NT2/D1 (cell line): ENCODE measurements at regions not wholly inside any gene's neighbourhood (a gene's known extent, or its start where the extent isn't known, plus 50 kb on each side); places are given as distances from the start of the nearest gene placed in this dataset.

ENCODE experiments used
- DNase-seq: peaks from one replicate; pipeline ENCODE4 v3.0.0-alpha.2; 2011; ENCODE audit warnings: low read depth, low spot score
- H3K27me3 ChIP-seq: 2 replicates; pipeline ENCODE4 v1.6.0; 2011; ENCODE audit warnings: mild to moderate bottlenecking; ENCODE audit not compliant: insufficient read length, insufficient read depth
- H3K36me3 ChIP-seq: 2 replicates; pipeline ENCODE4 v1.6.1; 2011; ENCODE audit warnings: mild to moderate bottlenecking, low read length, mixed read lengths; ENCODE audit not compliant: insufficient read depth, insufficient read length
- H3K4me1 ChIP-seq: 2 replicates; pipeline ENCODE4 v1.5.1; 2011; ENCODE audit not compliant: insufficient read depth, insufficient read length
- H3K4me3 ChIP-seq: 2 replicates; pipeline ENCODE4 v1.5.1; 2011; ENCODE audit warnings: low read depth; ENCODE audit not compliant: insufficient read length
- H3K9ac ChIP-seq: 2 replicates; pipeline ENCODE4 v1.6.0; 2011; ENCODE audit warnings: low read depth; ENCODE audit not compliant: insufficient read length
- H3K9me3 ChIP-seq: 2 replicates; pipeline ENCODE4 v1.5.1; 2011; ENCODE audit warnings: mild to moderate bottlenecking, low read length; ENCODE audit not compliant: insufficient read depth
- SUZ12 ChIP-seq: IDR thresholded peaks from 2 replicates; pipeline ENCODE4 v1.6.1; 2011; ENCODE audit not compliant: insufficient read length, insufficient read depth; ENCODE audit errors: extremely low read depth
- YY1 ChIP-seq: IDR thresholded peaks from 2 replicates; pipeline ENCODE4 v1.6.1; 2011; ENCODE audit not compliant: insufficient read length, insufficient read depth
- ZNF274 ChIP-seq: IDR thresholded peaks from 2 replicates; pipeline ENCODE4 v1.6.1; 2011; ENCODE audit warnings: mild to moderate bottlenecking, low read depth, low read length

GRCh38 chr20:11053310-11053709 is 379.5 kb upstream of the JAG1 start:
- Histone ChIP-seq H3K36me3 (no peaks in the 10 kb centered on the region), H3K9me3 (no peaks in the 10 kb centered on the region), H3K4me3 (no peak overlapping the region), H3K27me3 (no peaks in the 10 kb centered on the region), H3K9ac (no peak overlapping the region), H3K4me1 (no peaks in the 10 kb centered on the region)
- DNase-seq, result no peak
- TF ChIP-seq SUZ12, result no peak
- no peak for TF ChIP-seq ZNF274
- TF ChIP-seq YY1, result no peak

GRCh38 chr20:11054266-11054993 is 380.6 kb upstream of the JAG1 start:
- Histone ChIP-seq H3K4me1 (no peaks in the 10 kb centered on the region), H3K36me3 (no peaks in the 10 kb centered on the region), H3K9ac (no peak overlapping the region), H3K4me3 (no peak overlapping the region), H3K27me3 (no peaks in the 10 kb centered on the region), H3K9me3 (no peaks in the 10 kb centered on the region)
- no peak for TF ChIP-seq SUZ12
- TF ChIP-seq ZNF274, result no peak
- TF ChIP-seq YY1, result no peak
- no peak for DNase-seq

GRCh38 chr20:11056414-11056813 is 382.6 kb upstream of the JAG1 start:
- H3K9ac ChIP-seq, result no peak overlapping the region
- no peaks in the 10 kb centered on the region for H3K4me1 ChIP-seq
- no peak for DNase-seq
- no peaks in the 10 kb centered on the region for H3K36me3 ChIP-seq
- H3K4me3 ChIP-seq, result no peak overlapping the region
- H3K27me3 ChIP-seq, result no peaks in the 10 kb centered on the region
- TF ChIP-seq SUZ12 (no peak), YY1 (no peak), ZNF274 (no peak)
- no peaks in the 10 kb centered on the region for H3K9me3 ChIP-seq

- no peak for DNase-seq
- TF ChIP-seq ZNF274, result no peak
- no peak for TF ChIP-seq SUZ12
- no peak for TF ChIP-seq YY1
- Histone ChIP-seq H3K9ac (no peak overlapping the region), H3K4me1 (no peaks in the 10 kb centered on the region), H3K9me3 (no peaks in the 10 kb centered on the region), H3K4me3 (no peak overlapping the region), H3K36me3 (no peaks in the 10 kb centered on the region), H3K27me3 (no peaks in the 10 kb centered on the region)
Measured at GRCh38 chr20:11057624-11058023, 383.8 kb upstream of the JAG1 start.

- TF ChIP-seq YY1, result no peak
- no peak for TF ChIP-seq ZNF274
- TF ChIP-seq SUZ12, result no peak
- Histone ChIP-seq H3K9me3 (no peaks in the 10 kb centered on the region), H3K27me3 (no peaks in the 10 kb centered on the region), H3K4me3 (no peak overlapping the region), H3K4me1 (no peaks in the 10 kb centered on the region), H3K36me3 (no peaks in the 10 kb centered on the region), H3K9ac (no peak overlapping the region)
- DNase-seq, result no peak
Measured at GRCh38 chr20:11059659-11060058, 385.9 kb upstream of the JAG1 start.

- H3K9ac ChIP-seq, result no peak overlapping the region
- DNase-seq, result no peak
- no peaks in the 10 kb centered on the region for H3K36me3 ChIP-seq
- no peak for TF ChIP-seq SUZ12
- no peak for TF ChIP-seq ZNF274
- no peak for TF ChIP-seq YY1
- H3K4me1 ChIP-seq, result no peaks in the 10 kb centered on the region
- H3K27me3 ChIP-seq, result no peaks in the 10 kb centered on the region
- no peak overlapping the region for H3K4me3 ChIP-seq
- no peaks in the 10 kb centered on the region for H3K9me3 ChIP-seq
Measured at GRCh38 chr20:11060423-11061185, 386.8 kb upstream of the JAG1 start.

- TF ChIP-seq YY1 (no peak), SUZ12 (no peak), ZNF274 (no peak)
- Histone ChIP-seq H3K4me1 (no peaks in the 10 kb centered on the region), H3K4me3 (no peak overlapping the region), H3K36me3 (no peaks in the 10 kb centered on the region), H3K9me3 (no peaks in the 10 kb centered on the region), H3K9ac (no peak overlapping the region), H3K27me3 (no peaks in the 10 kb centered on the region)
- no peak for DNase-seq
Measured at GRCh38 chr20:11063444-11063843, 389.6 kb upstream of the JAG1 start.
